GM18868 (cell line): ENCODE measurements at regions not wholly inside any gene's neighbourhood (a gene's known extent, or its start where the extent isn't known, plus 50 kb on each side); places are given as distances from the start of the nearest gene placed in this dataset.
A peak's percentile ranks its signal among the peaks of the same experiment; 100 is the strongest.
"Not testable (repeated sequence)": the region's sequence is repeated elsewhere in the genome, so short reads cannot be mapped to it uniquely, and the experiment has no call there.

ENCODE experiments used
- ATAC-seq: cut with Tn5 transposase; IDR thresholded peaks from one replicate; pipeline ENCODE4 v1.9.1; 2021; ENCODE audit warnings: mild to moderate bottlenecking, moderate library complexity; ENCODE audit not compliant: unreplicated experiment

- no peak for ATAC-seq
These were observed 397.5 kb downstream of the HTR1A start for GRCh38 chr5:63564789-63565188.

GRCh38 chr5:63563008-63563917 is 399.0 kb downstream of the HTR1A start:
- no peak for ATAC-seq

GRCh38 chr5:63555874-63556273 is 406.4 kb downstream of the HTR1A start:
- no peak for ATAC-seq

- no peak for ATAC-seq
These were observed 408.1 kb downstream of the HTR1A start for GRCh38 chr5:63554191-63554590.

GRCh38 chr5:63553073-63553472 is 409.2 kb downstream of the HTR1A start:
- ATAC-seq = no peak

- no peak for ATAC-seq
These were observed 426.2 kb downstream of the HTR1A start for GRCh38 chr5:63535840-63536602.

- ATAC-seq = no peak
These were observed 438.0 kb downstream of the HTR1A start for GRCh38 chr5:63524281-63524680.

- ATAC-seq = no peak
These were observed 446.2 kb downstream of the HTR1A start for GRCh38 chr5:63516006-63516405.

GRCh38 chr5:63500242-63500641 is 462.0 kb downstream of the HTR1A start:
- no peak for ATAC-seq

- ATAC-seq = no peak
These were observed 467.0 kb downstream of the HTR1A start for GRCh38 chr5:63495225-63495624.

- no peak for ATAC-seq
These were observed 478.9 kb downstream of the HTR1A start for GRCh38 chr5:63483338-63483737.

- no peak for ATAC-seq
These were observed 488.8 kb downstream of the HTR1A start for GRCh38 chr5:63473335-63473967.

- ATAC-seq = no peak
These were observed 506.0 kb downstream of the HTR1A start for GRCh38 chr5:63456279-63456678.

GRCh38 chr5:63451188-63451587 is 511.1 kb downstream of the HTR1A start:
- no peak for ATAC-seq

GRCh38 chr5:63439537-63439936 is 522.7 kb downstream of the HTR1A start:
- ATAC-seq = no peak

GRCh38 chr5:63409737-63410136 is 552.5 kb downstream of the HTR1A start:
- no peak for ATAC-seq

GRCh38 chr5:63408984-63409383 is 553.3 kb downstream of the HTR1A start:
- ATAC-seq = no peak

- peak; percentile 98 for ATAC-seq
These were observed 560.7 kb downstream of the HTR1A start for GRCh38 chr5:63401436-63402046.

GRCh38 chr5:63400079-63400478 is 562.2 kb downstream of the HTR1A start:
- no peak for ATAC-seq

- ATAC-seq = no peak
These were observed 563.9 kb downstream of the HTR1A start for GRCh38 chr5:63398346-63398745.

- not testable (repeated sequence) for ATAC-seq
These were observed 574.1 kb downstream of the HTR1A start for GRCh38 chr5:63388188-63388587.
